ENCODE measurements at regions not wholly inside any gene's neighbourhood (a gene's known extent, or its start where the extent isn't known, plus 50 kb on each side); places are given as distances from the start of the nearest gene placed in this dataset.

GRCh38 chr3:46082849-46083248 is 55.6 kb upstream of the XCR1 start:
- TF ChIP-seq CTCF (IDR thresholded peaks at IDR 0.05) (no peak), POLR2A (IDR thresholded peaks at IDR 0.05) (no peak)
- Histone ChIP-seq H3K4me3 (no peak overlapping the region), H3K27ac (no peak overlapping the region), H3K4me1 (no peaks in the 10 kb centered on the region), H3K27me3 (no peaks in the 10 kb centered on the region), H3K9me3 (no peaks in the 10 kb centered on the region), H3K36me3 (no peaks in the 10 kb centered on the region)
- no peak for DNase-seq
- intact Hi-C loops (cut with DNase I; ENCODE audit: low total_unique reads), result loop anchor here (5.0 kb wide), 1 partner anchor 321 kb away; no protein-coding TSS in a partner anchor

- H3K9me3 ChIP-seq, result no peaks in the 10 kb centered on the region
- DNase-seq, result no peak
- no peak for TF ChIP-seq POLR2A (IDR thresholded peaks at IDR 0.05)
- no peak for TF ChIP-seq CTCF (IDR thresholded peaks at IDR 0.05)
- no peaks in the 10 kb centered on the region for H3K4me1 ChIP-seq
- H3K4me3 ChIP-seq, result no peak overlapping the region
- no peaks in the 10 kb centered on the region for H3K36me3 ChIP-seq
- H3K27ac ChIP-seq, result no peak overlapping the region
- H3K27me3 ChIP-seq, result no peaks in the 10 kb centered on the region
- intact Hi-C loops (cut with DNase I; ENCODE audit: low total_unique reads), result loop anchor here (5.0 kb wide), 1 partner anchor 320 kb away; no protein-coding TSS in a partner anchor
These were observed 54.7 kb upstream of the XCR1 start for GRCh38 chr3:46082021-46082420.

GRCh38 chr3:46080969-46081345 is 53.7 kb upstream of the XCR1 start:
- H3K4me3 ChIP-seq, result no peak overlapping the region
- no peaks in the 10 kb centered on the region for H3K9me3 ChIP-seq
- no peaks in the 10 kb centered on the region for H3K27me3 ChIP-seq
- TF ChIP-seq POLR2A (IDR thresholded peaks at IDR 0.05) (no peak), CTCF (IDR thresholded peaks at IDR 0.05) (no peak)
- intact Hi-C loops (cut with DNase I; ENCODE audit: low total_unique reads), result loop anchor here (5.0 kb wide), 1 partner anchor 319 kb away; no protein-coding TSS in a partner anchor
- H3K27ac ChIP-seq, result peak overlapping the region in 1 of 2 donors; percentile 5
- H3K36me3 ChIP-seq, result no peaks in the 10 kb centered on the region
- H3K4me1 ChIP-seq, result no peaks in the 10 kb centered on the region
- no peak for DNase-seq

GRCh38 chr3:46080124-46080968 is 53.1 kb upstream of the XCR1 start:
- TF ChIP-seq POLR2A (IDR thresholded peaks at IDR 0.05) (no peak), CTCF (IDR thresholded peaks at IDR 0.05) (no peak)
- Histone ChIP-seq H3K27me3 (no peaks in the 10 kb centered on the region), H3K36me3 (no peaks in the 10 kb centered on the region), H3K4me3 (no peak overlapping the region), H3K9me3 (no peaks in the 10 kb centered on the region), H3K4me1 (no peaks in the 10 kb centered on the region), H3K27ac (peak overlapping the region in 1 of 2 donors; percentile 5)
- intact Hi-C loops (cut with DNase I; ENCODE audit: low total_unique reads), result loop anchor here (5.0 kb wide), 1 partner anchor 318 kb away; no protein-coding TSS in a partner anchor
- no peak for DNase-seq

- Histone ChIP-seq H3K4me1 (no peaks in the 10 kb centered on the region), H3K36me3 (no peaks in the 10 kb centered on the region)
These were observed 51.6 kb upstream of the XCR1 start for GRCh38 chr3:46078712-46079400.

More at GRCh38 chr3:46078712-46079400, 51.6 kb upstream of the XCR1 start:
- TF ChIP-seq CTCF (IDR thresholded peaks at IDR 0.05) (peak; percentile 96 to 100 (median 99)), POLR2A (IDR thresholded peaks at IDR 0.05) (no peak)
- Histone ChIP-seq H3K27ac (no peak overlapping the region), H3K27me3 (no peaks in the 10 kb centered on the region), H3K4me3 (no peak overlapping the region), H3K9me3 (no peaks in the 10 kb centered on the region)
- DNase-seq, result peak; percentile 88 to 96
- intact Hi-C loops (cut with DNase I; ENCODE audit: low total_unique reads), result loop anchor here (5.0 kb wide), 1 partner anchor 142 kb away; no protein-coding TSS in a partner anchor

Data from uterus (tissue), 3 donors.